MCF 10A (cell line): ENCODE measurements at regions not wholly inside any gene's neighbourhood (a gene's known extent, or its start where the extent isn't known, plus 50 kb on each side); places are given as distances from the start of the nearest gene placed in this dataset.

Source experiments
- BruUV-seq: library from RNA; stranded (reverse); fragments of 400-500 nt; replicated peaks from 2 replicates; lab custom pipeline; 2021; lab: Mats Ljungman, UMichigan
- CTCF ChIA-PET: fragments of 300-600 bp; sonication (Branson Sonifier 250); formaldehyde crosslinking; extraction: SDS; loops from one replicate; lab custom pipeline; 2021; ENCODE audit warnings: antibody characterized with exemption, inconsistent platforms; lab: Yijun Ruan, JAX
- POLR2A ChIA-PET: fragments of 300-600, 350-650 bp; sonication (Branson Sonifier 250); formaldehyde crosslinking; extraction: SDS; loops from one replicate; lab custom pipeline; 2020; ENCODE audit warnings: antibody characterized with exemption, inconsistent platforms; lab: Yijun Ruan, JAX
- DNase-seq: peaks from one replicate; pipeline ENCODE4 v3.0.0-alpha.2; 2018; ENCODE audit not compliant: unreplicated experiment
- H3K27ac Mint-ChIP-seq: one replicate; pipeline ENCODE4 v1.8.0; 2022; ENCODE audit warnings: mild to moderate bottlenecking, low read depth, mixed read lengths; ENCODE audit not compliant: unreplicated experiment
- H3K27me3 Mint-ChIP-seq: one replicate; pipeline ENCODE4 v1.8.0; 2022; ENCODE audit warnings: mixed read lengths; ENCODE audit not compliant: insufficient read depth, unreplicated experiment
- H3K36me3 Mint-ChIP-seq: one replicate; pipeline ENCODE4 v1.8.0; 2022; ENCODE audit warnings: mild to moderate bottlenecking, moderate library complexity, mixed read lengths; ENCODE audit not compliant: insufficient read depth, unreplicated experiment
- H3K4me1 Mint-ChIP-seq: one replicate; pipeline ENCODE4 v1.8.0; 2022; ENCODE audit warnings: mixed read lengths; ENCODE audit not compliant: insufficient read depth, unreplicated experiment
- H3K4me3 Mint-ChIP-seq: one replicate; pipeline ENCODE4 v1.8.0; 2022; ENCODE audit warnings: mild to moderate bottlenecking, moderate library complexity, mixed read lengths; ENCODE audit not compliant: unreplicated experiment
- H3K9me3 Mint-ChIP-seq: one replicate; pipeline ENCODE4 v1.8.0; 2022; ENCODE audit warnings: mixed read lengths; ENCODE audit not compliant: unreplicated experiment
- intact Hi-C: fragments of 100-400 bp; cut with micrococcal nuclease; formaldehyde crosslinking; loops from 2 replicates; pipeline ENCODE4 v1.14.1; 2022
- TF ChIP-seq, protein P1 (sequence below): fragments of 200-600 bp; IDR thresholded peaks from one replicate; pipeline ENCODE4 v1.8.0; 2022; ENCODE audit warnings: antibody characterized with exemption, mild to moderate bottlenecking; ENCODE audit not compliant: unreplicated experiment

DNA sequence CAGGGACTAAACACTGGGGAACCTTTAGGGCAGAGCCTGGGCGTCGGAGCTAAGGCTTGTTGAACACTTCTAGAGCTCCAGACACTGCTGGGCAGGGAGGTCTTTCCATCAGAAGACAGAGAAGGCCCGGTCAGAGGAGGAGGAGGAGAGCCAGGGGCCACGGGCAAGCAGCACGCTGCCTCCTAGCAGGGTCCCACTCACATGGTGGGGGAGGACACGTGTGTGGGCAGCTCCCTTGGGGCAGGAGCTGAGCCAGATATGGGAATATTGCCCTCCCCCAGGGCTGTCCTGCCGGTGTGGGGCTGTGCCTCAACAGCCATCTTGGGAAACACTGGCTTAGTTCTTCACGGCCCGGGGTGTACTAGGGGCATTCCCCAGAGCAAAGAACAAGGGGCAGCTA is 89.6 kb upstream of the TLE3 start:
- ChIA-PET POLR2A (interaction anchor here (0.7 kb wide), 1 partner anchor 750 kb away, joined by 3 read pairs; no protein-coding TSS in a partner anchor), CTCF (no interaction called here)
- Mint-ChIP-seq H3K4me3 (no peak overlapping the region), H3K4me1 (no peaks in the 10 kb centered on the region), H3K9me3 (peaks cover 7% of the 10 kb centered on the region), H3K27ac (no peak overlapping the region), H3K36me3 (no peaks in the 10 kb centered on the region), H3K27me3 (peaks cover 11% of the 10 kb centered on the region)
- BruUV-seq: no TSS peak
- TF ChIP-seq, protein P1, sequence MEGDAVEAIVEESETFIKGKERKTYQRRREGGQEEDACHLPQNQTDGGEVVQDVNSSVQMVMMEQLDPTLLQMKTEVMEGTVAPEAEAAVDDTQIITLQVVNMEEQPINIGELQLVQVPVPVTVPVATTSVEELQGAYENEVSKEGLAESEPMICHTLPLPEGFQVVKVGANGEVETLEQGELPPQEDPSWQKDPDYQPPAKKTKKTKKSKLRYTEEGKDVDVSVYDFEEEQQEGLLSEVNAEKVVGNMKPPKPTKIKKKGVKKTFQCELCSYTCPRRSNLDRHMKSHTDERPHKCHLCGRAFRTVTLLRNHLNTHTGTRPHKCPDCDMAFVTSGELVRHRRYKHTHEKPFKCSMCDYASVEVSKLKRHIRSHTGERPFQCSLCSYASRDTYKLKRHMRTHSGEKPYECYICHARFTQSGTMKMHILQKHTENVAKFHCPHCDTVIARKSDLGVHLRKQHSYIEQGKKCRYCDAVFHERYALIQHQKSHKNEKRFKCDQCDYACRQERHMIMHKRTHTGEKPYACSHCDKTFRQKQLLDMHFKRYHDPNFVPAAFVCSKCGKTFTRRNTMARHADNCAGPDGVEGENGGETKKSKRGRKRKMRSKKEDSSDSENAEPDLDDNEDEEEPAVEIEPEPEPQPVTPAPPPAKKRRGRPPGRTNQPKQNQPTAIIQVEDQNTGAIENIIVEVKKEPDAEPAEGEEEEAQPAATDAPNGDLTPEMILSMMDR: no peak
- intact Hi-C loops: no loop called here
- DNase-seq: no peak

DNA sequence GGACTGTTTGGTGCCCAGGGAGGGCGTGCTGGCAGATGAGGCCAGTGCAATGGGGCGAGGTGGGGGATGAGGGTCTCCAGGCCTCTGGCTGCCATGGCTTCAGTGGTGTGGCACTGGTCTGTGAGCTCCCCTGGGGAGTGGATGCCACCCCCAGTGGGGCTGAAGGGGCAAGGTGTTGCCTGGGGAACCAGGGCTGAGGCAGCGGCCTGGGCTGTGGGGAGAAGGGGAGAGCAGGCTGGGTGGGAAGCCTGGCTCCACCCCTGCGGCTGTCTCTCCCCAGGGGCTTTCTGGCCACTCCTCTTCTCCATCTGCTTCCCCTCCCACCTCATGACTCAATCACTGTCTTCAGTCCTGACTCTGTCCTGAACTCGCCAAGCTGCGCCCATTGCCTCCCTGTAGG is 88.4 kb upstream of the TLE3 start:
- BruUV-seq: no TSS peak

DNA sequence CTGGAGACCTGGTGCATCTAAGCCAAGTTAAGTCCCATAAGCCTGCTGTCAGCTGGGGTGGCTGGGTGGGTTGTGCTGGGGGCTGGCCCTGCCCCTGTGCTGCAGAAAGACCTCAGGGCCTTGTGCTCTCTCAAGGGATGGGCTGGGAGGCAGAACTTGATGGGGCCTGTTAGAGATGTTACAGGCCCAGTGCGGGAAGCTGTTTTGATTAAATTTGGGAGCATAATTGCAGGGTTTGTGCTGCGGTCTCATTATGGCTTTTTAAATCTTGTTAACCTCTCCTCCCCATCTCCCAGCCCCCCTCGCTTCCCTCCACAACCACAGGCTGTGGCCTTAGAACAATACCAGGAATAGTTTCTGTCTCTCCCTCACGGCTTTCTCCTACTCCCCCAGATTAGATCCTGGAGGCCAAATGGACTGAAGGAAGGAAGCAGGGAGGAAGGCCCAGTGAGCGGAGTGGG is 87.6 kb upstream of the TLE3 start:
- peaks cover 13% of the 10 kb centered on the region for H3K4me1 Mint-ChIP-seq
- intact Hi-C loops: no loop called here
- no TSS peak for BruUV-seq
- no peaks in the 10 kb centered on the region for H3K36me3 Mint-ChIP-seq
- TF ChIP-seq, protein P1: no peak
- no peaks in the 10 kb centered on the region for H3K9me3 Mint-ChIP-seq
- peaks cover 11% of the 10 kb centered on the region for H3K27me3 Mint-ChIP-seq
- no peak overlapping the region for H3K4me3 Mint-ChIP-seq
- ChIA-PET POLR2A (no interaction called here), CTCF (no interaction called here)
- peak overlapping the region; percentile 24 for H3K27ac Mint-ChIP-seq
- DNase-seq: no peak

More for the DNA sequence above, 88.4 kb upstream of the TLE3 start:
- ChIA-PET POLR2A (no interaction called here), CTCF (no interaction called here)
- Mint-ChIP-seq H3K27me3 (peaks cover 11% of the 10 kb centered on the region), H3K27ac (peak overlapping the region; percentile 24), H3K4me1 (peaks cover 6% of the 10 kb centered on the region), H3K36me3 (no peaks in the 10 kb centered on the region), H3K9me3 (no peaks in the 10 kb centered on the region), H3K4me3 (no peak overlapping the region)
- DNase-seq: no peak
- TF ChIP-seq, protein P1: no peak
- intact Hi-C loops: no loop called here

DNA sequence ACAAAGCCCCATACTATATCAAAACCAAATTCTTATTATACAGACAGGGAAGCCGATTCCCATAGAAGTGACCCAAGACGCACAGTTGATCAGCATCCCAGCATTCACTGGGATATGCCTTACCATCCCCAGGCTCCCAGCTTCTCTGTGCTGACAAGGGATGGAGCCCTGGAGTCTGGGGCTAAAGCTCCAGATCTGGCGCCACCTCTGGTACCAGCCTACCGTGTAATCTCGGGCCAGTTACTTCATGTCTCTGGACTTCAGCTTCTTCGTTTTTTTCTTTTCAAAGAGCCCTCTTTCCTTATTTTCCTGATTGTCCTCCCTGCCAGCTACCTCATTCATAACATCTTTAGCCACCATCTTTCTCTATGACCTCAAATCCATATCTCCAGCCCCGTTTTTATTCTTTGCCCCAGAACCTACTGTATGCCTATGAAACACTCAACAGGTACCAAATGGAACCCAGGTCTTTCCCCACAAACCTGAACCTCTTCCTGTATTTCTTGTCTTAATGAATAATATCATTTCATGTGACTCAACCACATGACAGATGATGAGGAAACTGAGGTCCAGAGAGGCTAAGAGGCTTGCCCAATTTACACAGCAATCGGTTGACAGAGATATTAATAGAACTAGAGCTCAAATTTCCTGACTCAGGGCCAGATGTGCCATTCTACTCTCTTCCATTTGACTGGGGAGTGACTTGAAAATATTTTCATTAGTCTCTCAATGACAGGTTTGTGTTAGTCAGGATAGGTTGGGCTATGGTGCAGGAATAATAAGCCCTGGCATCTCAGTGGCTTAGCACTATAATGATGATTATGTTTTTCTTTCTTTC is 85.4 kb upstream of the TLE3 start:
- TF ChIP-seq, protein P1: no peak
- Mint-ChIP-seq H3K27ac (no peak overlapping the region), H3K36me3 (no peaks in the 10 kb centered on the region), H3K4me1 (peaks cover 14% of the 10 kb centered on the region), H3K9me3 (no peaks in the 10 kb centered on the region), H3K27me3 (peaks cover 11% of the 10 kb centered on the region), H3K4me3 (no peak overlapping the region)
- peak; percentile 46 for DNase-seq
- ChIA-PET POLR2A (interaction anchor here (0.6 to 1.4 kb wide), 2 partner anchors 70 to 85 kb away, joined by 3 to 4 read pairs; no protein-coding TSS in a partner anchor), CTCF (no interaction called here)
- no TSS peak for BruUV-seq
- intact Hi-C loops: no loop called here
